ENCODE measurements at regions not wholly inside any gene's neighbourhood (a gene's known extent, or its start where the extent isn't known, plus 50 kb on each side); places are given as distances from the start of the nearest gene placed in this dataset.

GRCh38 chr3:192060160-192060781, 599.3 kb downstream of the PYDC2 start:
- TF ChIP-seq CTCF (IDR thresholded peaks at IDR 0.05) (no peak), EZH2 (IDR thresholded peaks at IDR 0.05) (no peak)

All from neural progenitor cell (in vitro differentiated cells).